ENCODE measurements at regions not wholly inside any gene's neighbourhood (a gene's known extent, or its start where the extent isn't known, plus 50 kb on each side); places are given as distances from the start of the nearest gene placed in this dataset.

- no peak for TF ChIP-seq CTCF (IDR thresholded peaks at IDR 0.05; ENCODE audit: low read depth, low read length, missing control alignments)
- in situ Hi-C loops (cut with HindIII; ENCODE audit: low sequenced_read_pairs), result no loop called here
- H3K4me3 ChIP-seq (ENCODE audit: low read depth, low read length), result no peak overlapping the region
- no peak for DNase-seq (ENCODE audit: low read depth)
These were observed 283.0 kb upstream of the NOX3 start for GRCh38 chr6:155738602-155739105.

- DNase-seq (ENCODE audit: low read depth), result no peak
- in situ Hi-C loops (cut with HindIII; ENCODE audit: low sequenced_read_pairs), result no loop called here
- TF ChIP-seq CTCF (IDR thresholded peaks at IDR 0.05; ENCODE audit: low read depth, low read length, missing control alignments), result no peak
- H3K4me3 ChIP-seq (ENCODE audit: low read depth, low read length), result no peak overlapping the region
These were observed 261.7 kb upstream of the NOX3 start for GRCh38 chr6:155717374-155717773.

GRCh38 chr6:155710704-155711103 lies 255.1 kb upstream of the NOX3 start:
- in situ Hi-C loops (cut with HindIII; ENCODE audit: low sequenced_read_pairs), result no loop called here
- TF ChIP-seq CTCF (IDR thresholded peaks at IDR 0.05; ENCODE audit: low read depth, low read length, missing control alignments), result no peak
- DNase-seq (ENCODE audit: low read depth), result no peak
- H3K4me3 ChIP-seq (ENCODE audit: low read depth, low read length), result no peak overlapping the region

GRCh38 chr6:155709262-155709661 lies 253.6 kb upstream of the NOX3 start:
- in situ Hi-C loops (cut with HindIII; ENCODE audit: low sequenced_read_pairs), result no loop called here
- DNase-seq (ENCODE audit: low read depth), result no peak
- TF ChIP-seq CTCF (IDR thresholded peaks at IDR 0.05; ENCODE audit: low read depth, low read length, missing control alignments), result no peak
- no peak overlapping the region for H3K4me3 ChIP-seq (ENCODE audit: low read depth, low read length)

- no peak overlapping the region for H3K4me3 ChIP-seq (ENCODE audit: low read depth, low read length)
- in situ Hi-C loops (cut with HindIII; ENCODE audit: low sequenced_read_pairs), result no loop called here
- TF ChIP-seq CTCF (IDR thresholded peaks at IDR 0.05; ENCODE audit: low read depth, low read length, missing control alignments), result no peak
- DNase-seq (ENCODE audit: low read depth), result no peak
These were observed 252.5 kb upstream of the NOX3 start for GRCh38 chr6:155708100-155708499.

GRCh38 chr6:155706806-155707205 lies 251.2 kb upstream of the NOX3 start:
- TF ChIP-seq CTCF (IDR thresholded peaks at IDR 0.05; ENCODE audit: low read depth, low read length, missing control alignments), result no peak
- no peak overlapping the region for H3K4me3 ChIP-seq (ENCODE audit: low read depth, low read length)
- no peak for DNase-seq (ENCODE audit: low read depth)
- in situ Hi-C loops (cut with HindIII; ENCODE audit: low sequenced_read_pairs), result no loop called here

- DNase-seq (ENCODE audit: low read depth), result no peak
- TF ChIP-seq CTCF (IDR thresholded peaks at IDR 0.05; ENCODE audit: low read depth, low read length, missing control alignments), result no peak
- no peak overlapping the region for H3K4me3 ChIP-seq (ENCODE audit: low read depth, low read length)
- in situ Hi-C loops (cut with HindIII; ENCODE audit: low sequenced_read_pairs), result no loop called here
These were observed 250.7 kb upstream of the NOX3 start for GRCh38 chr6:155706341-155706740.

All from astrocyte of the cerebellum (primary cell).